GM12892 (cell line): ENCODE measurements at regions not wholly inside any gene's neighbourhood (a gene's known extent, or its start where the extent isn't known, plus 50 kb on each side); places are given as distances from the start of the nearest gene placed in this dataset.

Experiments used
- POLR2A ChIP-seq: IDR thresholded peaks from 2 replicates; pipeline ENCODE4 v1.6.1; 2011; ENCODE audit warnings: low read depth, low read length, control low read depth
- TAF1 ChIP-seq: IDR thresholded peaks from 2 replicates; pipeline ENCODE4 v1.6.1; 2011; ENCODE audit warnings: low read depth, mild to moderate bottlenecking, control low read depth, low read length, borderline replicate concordance

- TF ChIP-seq POLR2A (no peak), TAF1 (no peak)
These were observed 338.9 kb upstream of the FAM241A start for GRCh38 chr4:111806331-111806730.
